Retinal pigment epithelial cell (primary cell): ENCODE measurements at regions not wholly inside any gene's neighbourhood (a gene's known extent, or its start where the extent isn't known, plus 50 kb on each side); places are given as distances from the start of the nearest gene placed in this dataset.

Experiments
- DNase-seq: peaks from one replicate; pipeline ENCODE4 v3.0.0-alpha.2; 2010; ENCODE audit warnings: low read depth
- H3K4me3 ChIP-seq: 2 replicates; pipeline ENCODE4 v1.5.1; 2011; ENCODE audit warnings: mild to moderate bottlenecking, low read length, control low read depth, moderate library complexity
- CTCF ChIP-seq: conservative IDR thresholded peaks from 2 replicates; pipeline ENCODE4 v1.5.1; 2011; ENCODE audit warnings: low read depth, low read length, control low read depth, inconsistent platforms

DNA sequence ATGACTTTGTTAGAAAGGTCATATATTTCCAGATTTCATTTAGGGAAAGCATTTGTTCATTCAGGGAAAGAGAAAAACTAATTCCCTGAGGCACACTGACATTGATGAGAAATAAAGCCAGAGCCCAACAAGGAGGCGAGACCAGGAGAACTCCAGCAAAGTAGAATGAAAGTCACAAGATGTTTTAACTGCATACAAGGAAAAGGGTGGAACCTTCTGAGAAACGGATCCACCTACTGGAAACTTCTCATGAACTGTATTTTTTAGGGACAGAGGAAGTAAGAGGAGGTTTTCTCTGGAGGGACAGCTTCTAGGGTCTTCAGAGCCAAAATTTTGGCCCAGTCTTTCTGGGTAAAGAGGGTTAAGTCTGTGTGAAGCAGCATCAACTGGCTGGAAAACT, 548.2 kb upstream of the PIK3C3 start:
- TF ChIP-seq CTCF, result no peak
- no peak overlapping the region for H3K4me3 ChIP-seq
- DNase-seq, result no peak

DNA sequence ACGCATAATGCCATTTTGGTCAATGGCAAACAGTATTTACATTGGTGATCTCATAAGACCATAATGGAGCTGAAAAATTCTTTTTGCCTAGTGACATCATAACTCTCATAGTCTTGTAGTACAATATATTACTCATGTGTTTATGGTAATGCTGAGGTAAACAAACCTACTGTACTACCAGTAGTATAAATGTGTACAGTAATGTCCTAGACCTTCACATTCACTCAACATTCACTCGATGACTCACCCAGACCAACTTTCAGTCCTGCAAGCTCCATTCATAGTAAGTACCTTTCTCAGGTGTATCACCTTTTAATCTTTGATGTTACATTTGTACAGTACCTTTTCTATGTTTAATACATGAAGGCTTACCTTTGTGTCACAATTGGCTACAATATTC, 558.2 kb upstream of the PIK3C3 start:
- no peak overlapping the region for H3K4me3 ChIP-seq
- TF ChIP-seq CTCF, result no peak
- DNase-seq, result no peak

- H3K4me3 ChIP-seq, result no peak overlapping the region
- DNase-seq, result no peak
- TF ChIP-seq CTCF, result no peak
These were observed 558.8 kb upstream of the PIK3C3 start for GRCh38 chr18:41396211-41396610.

- TF ChIP-seq CTCF, result peak; percentile 31
- H3K4me3 ChIP-seq, result no peak overlapping the region
- DNase-seq, result no peak
These were observed 559.3 kb upstream of the PIK3C3 start for GRCh38 chr18:41395695-41396094.

- peak; percentile 84 for TF ChIP-seq CTCF
- peak overlapping the region; percentile 51 for H3K4me3 ChIP-seq
- DNase-seq, result peak; percentile 60
These were observed 563.1 kb upstream of the PIK3C3 start for GRCh38 chr18:41391616-41392595.

DNA sequence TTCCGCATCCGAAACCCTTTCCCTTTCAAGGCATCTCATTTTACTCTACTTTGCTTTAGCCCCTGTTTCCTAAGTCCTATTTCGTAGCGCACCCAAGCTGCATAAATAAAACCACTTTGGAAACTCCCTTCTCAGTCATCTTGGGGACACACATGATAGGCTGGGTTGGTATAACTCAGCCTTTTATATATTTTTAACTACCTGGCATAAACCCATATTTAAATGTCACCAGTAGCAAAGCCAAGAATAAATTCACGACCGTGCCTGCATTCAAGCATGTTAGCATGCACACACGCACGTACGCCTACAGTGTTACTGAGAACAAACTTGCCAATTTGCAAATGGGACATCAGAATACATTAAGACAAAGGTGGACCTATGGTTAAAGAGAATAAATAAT, 564.7 kb upstream of the PIK3C3 start:
- no peak overlapping the region for H3K4me3 ChIP-seq
- DNase-seq, result no peak
- TF ChIP-seq CTCF, result no peak

DNA sequence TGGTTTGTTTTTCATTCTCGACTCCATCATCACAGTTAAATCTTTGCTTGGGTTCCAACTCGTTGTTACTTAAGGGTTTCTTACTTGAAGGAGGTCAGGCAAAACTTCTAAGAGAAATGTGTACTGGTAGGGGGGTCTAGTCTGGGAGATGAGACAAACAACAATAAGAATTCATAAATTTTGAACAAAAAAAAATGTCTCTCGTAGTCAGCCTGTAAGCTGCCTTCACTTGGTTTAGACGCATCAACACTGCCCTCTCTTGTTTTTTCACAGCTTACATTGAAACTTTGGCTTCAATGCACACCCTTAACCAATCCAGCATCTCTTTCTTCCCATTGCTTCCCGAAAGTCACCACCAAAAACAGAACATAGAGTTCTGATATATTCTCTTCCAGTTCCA, 576.4 kb upstream of the PIK3C3 start:
- DNase-seq, result peak; percentile 27
- TF ChIP-seq CTCF, result peak; percentile 45
- H3K4me3 ChIP-seq, result no peak overlapping the region
